Transverse colon (tissue), 4 donors: ENCODE measurements at regions not wholly inside any gene's neighbourhood (a gene's known extent, or its start where the extent isn't known, plus 50 kb on each side); places are given as distances from the start of the nearest gene placed in this dataset.

Experiments used
- EP300 ChIP-seq: sonication (generic); formaldehyde crosslinking; IDR thresholded peaks from one replicate; pipeline ENCODE4 v1.6.1; 2017; ENCODE audit warnings: antibody characterized with exemption, low read depth
- POLR2AphosphoS5 ChIP-seq, 3 donors: sonication (generic); formaldehyde crosslinking; IDR thresholded peaks; one replicate each; pipeline ENCODE4 v1.6.1; 2016; ENCODE audit warnings: antibody characterized with exemption in 3 of 3
- TF ChIP-seq, protein P1 (sequence below), 5 experiments: fragments of 200-600 bp in 3 of 5; fragments of 450-650 bp in 2 of 5; sonication (generic) in 3 of 5; IDR thresholded peaks; 1 replicate in 2 of 5; 2 replicates in 3 of 5; pipeline ENCODE4 v1.5.1; 2016 to 2017; ENCODE audit warnings: antibody characterized with exemption in 5 of 5, inconsistent platforms in 3 of 5, mild to moderate bottlenecking in 2 of 5, moderate library complexity in 1 of 5

GRCh38 chr10:109287858-109288257 is 635.5 kb downstream of the XPNPEP1 start:
- TF ChIP-seq POLR2AphosphoS5 (IDR thresholded peaks at IDR 0.05) (no peak), EP300 (no peak)
- TF ChIP-seq, protein P1, sequence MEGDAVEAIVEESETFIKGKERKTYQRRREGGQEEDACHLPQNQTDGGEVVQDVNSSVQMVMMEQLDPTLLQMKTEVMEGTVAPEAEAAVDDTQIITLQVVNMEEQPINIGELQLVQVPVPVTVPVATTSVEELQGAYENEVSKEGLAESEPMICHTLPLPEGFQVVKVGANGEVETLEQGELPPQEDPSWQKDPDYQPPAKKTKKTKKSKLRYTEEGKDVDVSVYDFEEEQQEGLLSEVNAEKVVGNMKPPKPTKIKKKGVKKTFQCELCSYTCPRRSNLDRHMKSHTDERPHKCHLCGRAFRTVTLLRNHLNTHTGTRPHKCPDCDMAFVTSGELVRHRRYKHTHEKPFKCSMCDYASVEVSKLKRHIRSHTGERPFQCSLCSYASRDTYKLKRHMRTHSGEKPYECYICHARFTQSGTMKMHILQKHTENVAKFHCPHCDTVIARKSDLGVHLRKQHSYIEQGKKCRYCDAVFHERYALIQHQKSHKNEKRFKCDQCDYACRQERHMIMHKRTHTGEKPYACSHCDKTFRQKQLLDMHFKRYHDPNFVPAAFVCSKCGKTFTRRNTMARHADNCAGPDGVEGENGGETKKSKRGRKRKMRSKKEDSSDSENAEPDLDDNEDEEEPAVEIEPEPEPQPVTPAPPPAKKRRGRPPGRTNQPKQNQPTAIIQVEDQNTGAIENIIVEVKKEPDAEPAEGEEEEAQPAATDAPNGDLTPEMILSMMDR (IDR thresholded peaks at IDR 0.05) = no peak
